ENCODE measurements at regions not wholly inside any gene's neighbourhood (a gene's known extent, or its start where the extent isn't known, plus 50 kb on each side); places are given as distances from the start of the nearest gene placed in this dataset.

- no peak for DNase-seq
These were observed 737.8 kb upstream of the MAP3K7 start for GRCh38 chr6:91324711-91325110.

GRCh38 chr6:91317984-91318383 is 731.1 kb upstream of the MAP3K7 start:
- no peak for DNase-seq

GRCh38 chr6:91317247-91317835 is 730.5 kb upstream of the MAP3K7 start:
- DNase-seq = no peak

GRCh38 chr6:91310178-91310577 is 723.3 kb upstream of the MAP3K7 start:
- no peak for DNase-seq

- DNase-seq = no peak
These were observed 718.9 kb upstream of the MAP3K7 start for GRCh38 chr6:91305755-91306154.

GRCh38 chr6:91304521-91304920 is 717.6 kb upstream of the MAP3K7 start:
- no peak for DNase-seq

GRCh38 chr6:91303326-91303725 is 716.5 kb upstream of the MAP3K7 start:
- no peak for DNase-seq

GRCh38 chr6:91299544-91300491 is 712.9 kb upstream of the MAP3K7 start:
- no peak for DNase-seq

- no peak for DNase-seq
These were observed 711.8 kb upstream of the MAP3K7 start for GRCh38 chr6:91298543-91299145.

- DNase-seq = no peak
These were observed 706.5 kb upstream of the MAP3K7 start for GRCh38 chr6:91293395-91293794.

GRCh38 chr6:91291071-91291470 is 704.2 kb upstream of the MAP3K7 start:
- no peak for DNase-seq

GRCh38 chr6:91288741-91289140 is 701.9 kb upstream of the MAP3K7 start:
- no peak for DNase-seq

- no peak for DNase-seq
These were observed 695.0 kb upstream of the MAP3K7 start for GRCh38 chr6:91281901-91282300.

- DNase-seq = no peak
These were observed 693.6 kb upstream of the MAP3K7 start for GRCh38 chr6:91280494-91280830.

GRCh38 chr6:91279740-91280493 is 693.0 kb upstream of the MAP3K7 start:
- no peak for DNase-seq

- no peak for DNase-seq
These were observed 691.5 kb upstream of the MAP3K7 start for GRCh38 chr6:91278416-91278815.

GRCh38 chr6:91276315-91276714 is 689.4 kb upstream of the MAP3K7 start:
- no peak for DNase-seq

- DNase-seq = no peak
These were observed 686.9 kb upstream of the MAP3K7 start for GRCh38 chr6:91273729-91274128.

- no peak for DNase-seq
These were observed 684.9 kb upstream of the MAP3K7 start for GRCh38 chr6:91271807-91272206.

- DNase-seq = no peak
These were observed 682.1 kb upstream of the MAP3K7 start for GRCh38 chr6:91268941-91269340.

GRCh38 chr6:91267246-91267645 is 680.4 kb upstream of the MAP3K7 start:
- no peak for DNase-seq

GRCh38 chr6:91266156-91266555 is 679.3 kb upstream of the MAP3K7 start:
- DNase-seq = no peak

GRCh38 chr6:91243436-91243835 is 656.6 kb upstream of the MAP3K7 start:
- no peak for DNase-seq

GRCh38 chr6:91242614-91242949 is 655.7 kb upstream of the MAP3K7 start:
- no peak for DNase-seq
